ENCODE measurements at regions not wholly inside any gene's neighbourhood (a gene's known extent, or its start where the extent isn't known, plus 50 kb on each side); places are given as distances from the start of the nearest gene placed in this dataset.

- Mint-ChIP-seq H3K27me3 (ENCODE audit: insufficient read depth) (peaks cover 65% of the 10 kb centered on the region), H3K4me1 (ENCODE audit: low read depth) (peaks cover 6% of the 10 kb centered on the region), H3K9me3 (no peaks in the 10 kb centered on the region), H3K27ac (peak overlapping the region; percentile 43), H3K4me3 (no peak overlapping the region), H3K36me3 (ENCODE audit: low read depth) (peaks cover 2% of the 10 kb centered on the region)
- intact Hi-C loops (cut with micrococcal nuclease), result loop anchor here (5.0 kb wide), 1 partner anchor 82 kb away; no protein-coding TSS in a partner anchor
- no peak for DNase-seq (ENCODE audit: low spot score)
Measured at GRCh38 chr15:96409215-96410138, 79.0 kb downstream of the NR2F2 start.

DNA sequence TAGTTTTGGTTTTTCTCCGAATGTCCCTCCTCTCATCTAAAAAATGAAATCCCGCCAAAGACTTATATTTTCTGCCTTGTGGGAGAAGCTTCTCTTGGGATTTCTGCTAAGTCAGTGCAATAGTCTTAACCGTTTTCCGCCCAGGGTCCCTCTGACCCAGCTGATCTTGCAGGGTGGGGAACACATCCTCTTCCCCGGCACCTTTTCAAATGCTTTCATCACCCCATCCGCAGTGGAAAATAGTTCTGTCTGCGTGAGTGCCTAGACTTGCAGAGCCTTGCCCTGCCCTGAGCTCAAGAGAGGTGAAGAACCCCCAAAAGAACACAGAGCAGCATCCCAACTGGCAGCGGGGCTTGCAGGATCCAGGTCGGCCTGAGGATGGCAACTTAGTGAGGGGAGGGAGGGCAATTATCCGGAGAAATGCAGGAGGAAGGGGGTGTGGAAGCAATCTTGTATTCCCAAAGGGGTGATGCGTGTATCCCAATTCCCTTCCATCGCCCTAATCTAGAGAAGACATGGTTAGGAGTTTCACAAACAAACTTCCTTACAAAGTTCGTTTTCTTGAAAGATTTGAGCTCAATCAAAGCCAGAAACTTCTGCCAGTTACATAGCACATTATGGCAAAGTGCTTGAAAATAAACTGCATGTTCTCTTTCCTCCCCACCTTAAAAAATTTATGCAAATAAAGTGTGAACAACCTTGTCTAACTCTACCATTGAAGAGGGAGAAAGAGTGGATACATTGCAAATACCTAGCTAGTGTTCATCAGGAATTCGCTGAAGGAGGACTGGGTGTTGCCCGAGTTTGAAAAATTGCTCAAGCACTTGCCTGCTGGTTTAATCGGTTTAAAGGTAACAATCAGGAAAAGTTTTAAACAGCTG is 79.9 kb downstream of the NR2F2 start:
- peaks cover 2% of the 10 kb centered on the region for H3K36me3 Mint-ChIP-seq (ENCODE audit: low read depth)
- H3K27ac Mint-ChIP-seq, result peak overlapping the region; percentile 43
- peaks cover 6% of the 10 kb centered on the region for H3K4me1 Mint-ChIP-seq (ENCODE audit: low read depth)
- H3K4me3 Mint-ChIP-seq, result no peak overlapping the region
- H3K9me3 Mint-ChIP-seq, result no peaks in the 10 kb centered on the region
- intact Hi-C loops (cut with micrococcal nuclease), result loop anchor here (5.0 kb wide), 1 partner anchor 83 kb away; no protein-coding TSS in a partner anchor
- H3K27me3 Mint-ChIP-seq (ENCODE audit: insufficient read depth), result peaks cover 73% of the 10 kb centered on the region
- no peak for DNase-seq (ENCODE audit: low spot score)

DNA sequence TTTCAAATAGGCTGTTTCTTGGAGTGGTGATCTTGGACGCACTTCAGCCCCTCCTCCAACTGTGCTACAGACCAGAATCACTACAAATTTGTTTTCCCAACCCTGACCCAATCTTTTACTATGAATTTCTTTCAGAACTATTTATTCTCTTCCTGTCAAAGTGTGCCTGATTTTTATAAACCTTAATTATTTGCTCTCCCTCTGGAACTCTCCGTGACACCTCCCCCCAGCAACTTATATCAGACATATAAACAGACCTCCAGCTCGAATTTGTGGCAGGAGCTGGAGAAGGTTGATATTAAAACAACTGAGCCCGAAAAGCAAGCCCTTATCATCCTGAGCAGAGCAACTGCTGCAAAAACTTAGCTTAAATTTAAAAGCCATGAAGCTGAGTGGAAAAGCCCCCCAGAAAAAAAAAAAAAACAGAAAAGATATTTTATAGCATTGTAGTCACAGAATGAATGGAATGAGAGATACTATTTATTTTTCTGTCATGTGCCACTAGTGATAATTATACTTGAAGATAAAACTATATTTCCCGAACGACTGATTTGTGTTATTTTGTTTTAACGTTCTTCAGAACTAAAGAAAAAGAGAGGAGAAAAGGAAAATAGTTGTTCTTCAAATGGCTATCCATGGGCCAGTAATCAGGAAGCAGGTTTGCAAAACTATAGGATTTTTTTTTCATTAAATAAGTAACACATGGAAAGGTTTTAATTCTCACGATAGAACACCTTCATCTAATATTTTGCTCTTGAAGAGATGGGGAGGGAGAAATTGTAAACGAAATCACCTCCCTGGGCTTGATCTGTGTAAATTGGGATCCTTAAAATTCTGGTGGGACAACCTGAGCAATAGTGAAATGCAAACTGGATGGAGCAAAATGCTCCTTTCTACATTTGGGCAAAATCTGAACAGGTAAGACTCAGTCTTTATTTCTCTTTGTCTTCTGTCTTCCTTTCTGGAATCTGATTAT is 80.8 kb downstream of the NR2F2 start:
- Mint-ChIP-seq H3K36me3 (ENCODE audit: low read depth) (peaks cover 2% of the 10 kb centered on the region), H3K4me3 (no peak overlapping the region), H3K27me3 (ENCODE audit: insufficient read depth) (peaks cover 80% of the 10 kb centered on the region), H3K4me1 (ENCODE audit: low read depth) (peaks cover 6% of the 10 kb centered on the region), H3K9me3 (no peaks in the 10 kb centered on the region), H3K27ac (no peak overlapping the region)
- no peak for DNase-seq (ENCODE audit: low spot score)
- intact Hi-C loops (cut with micrococcal nuclease), result loop anchor here (5.0 kb wide), 1 partner anchor 84 kb away; no protein-coding TSS in a partner anchor

GRCh38 chr15:96412045-96412905 is 81.8 kb downstream of the NR2F2 start:
- H3K36me3 Mint-ChIP-seq (ENCODE audit: low read depth), result peaks cover 2% of the 10 kb centered on the region
- no peaks in the 10 kb centered on the region for H3K9me3 Mint-ChIP-seq
- intact Hi-C loops (cut with micrococcal nuclease), result loop anchor here (5.0 kb wide), 1 partner anchor 85 kb away; no protein-coding TSS in a partner anchor
- no peak overlapping the region for H3K27ac Mint-ChIP-seq
- peaks cover 6% of the 10 kb centered on the region for H3K4me1 Mint-ChIP-seq (ENCODE audit: low read depth)
- peaks cover 80% of the 10 kb centered on the region for H3K27me3 Mint-ChIP-seq (ENCODE audit: insufficient read depth)
- DNase-seq (ENCODE audit: low spot score), result no peak
- no peak overlapping the region for H3K4me3 Mint-ChIP-seq

DNA sequence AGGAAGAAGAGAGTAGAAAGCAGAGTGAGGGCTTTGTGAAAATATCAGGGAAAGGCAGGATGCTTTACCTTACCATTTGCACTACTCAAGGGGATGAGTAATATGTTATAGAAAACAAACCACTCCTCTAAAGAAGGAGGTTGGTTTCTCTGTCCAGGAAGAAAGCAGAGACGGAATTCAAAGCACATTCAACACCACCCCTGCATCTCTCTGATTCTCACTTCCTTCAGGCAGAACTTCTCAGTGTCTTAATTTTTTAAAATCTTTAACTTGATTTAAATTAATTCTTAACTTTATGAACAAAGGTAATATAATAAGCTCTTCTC is 82.4 kb downstream of the NR2F2 start:
- no peaks in the 10 kb centered on the region for H3K9me3 Mint-ChIP-seq
- H3K4me3 Mint-ChIP-seq, result no peak overlapping the region
- peaks cover 83% of the 10 kb centered on the region for H3K27me3 Mint-ChIP-seq (ENCODE audit: insufficient read depth)
- no peak for DNase-seq (ENCODE audit: low spot score)
- intact Hi-C loops (cut with micrococcal nuclease), result loop anchor here (5.0 kb wide), 1 partner anchor 86 kb away; no protein-coding TSS in a partner anchor
- H3K36me3 Mint-ChIP-seq (ENCODE audit: low read depth), result peaks cover 2% of the 10 kb centered on the region
- peaks cover 12% of the 10 kb centered on the region for H3K4me1 Mint-ChIP-seq (ENCODE audit: low read depth)
- H3K27ac Mint-ChIP-seq, result no peak overlapping the region

- H3K4me3 Mint-ChIP-seq, result no peak overlapping the region
- peaks cover 12% of the 10 kb centered on the region for H3K4me1 Mint-ChIP-seq (ENCODE audit: low read depth)
- peaks cover 2% of the 10 kb centered on the region for H3K36me3 Mint-ChIP-seq (ENCODE audit: low read depth)
- H3K27ac Mint-ChIP-seq, result no peak overlapping the region
- no peaks in the 10 kb centered on the region for H3K9me3 Mint-ChIP-seq
- intact Hi-C loops (cut with micrococcal nuclease), result loop anchor here (2.0 to 5.0 kb wide), 2 partner anchors 51 to 86 kb away; no protein-coding TSS in a partner anchor
- peaks cover 87% of the 10 kb centered on the region for H3K27me3 Mint-ChIP-seq (ENCODE audit: insufficient read depth)
- DNase-seq (ENCODE audit: low spot score), result no peak
Measured at GRCh38 chr15:96413657-96414056, 83.2 kb downstream of the NR2F2 start.

DNA sequence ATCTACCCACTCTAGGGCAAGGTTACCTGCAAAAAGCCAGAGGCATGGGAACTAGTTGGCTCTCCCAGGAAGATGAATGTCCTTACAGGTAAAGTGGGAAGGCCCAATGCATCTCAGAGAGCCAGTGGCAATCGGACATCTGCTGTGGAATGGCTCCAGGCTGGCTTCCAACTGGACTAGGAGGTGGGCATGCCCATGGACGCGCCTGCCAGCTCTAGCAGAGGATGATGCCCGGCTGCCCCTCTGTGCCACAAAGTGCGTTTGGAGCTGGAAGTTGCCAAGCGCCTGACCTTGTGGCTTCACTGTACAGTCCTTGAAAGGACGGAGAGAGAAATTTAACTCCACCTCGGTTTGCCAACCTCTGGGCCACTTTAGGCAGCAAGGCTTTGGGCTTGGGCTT is 84.4 kb downstream of the NR2F2 start:
- Mint-ChIP-seq H3K36me3 (ENCODE audit: low read depth) (peaks cover 2% of the 10 kb centered on the region), H3K27me3 (ENCODE audit: insufficient read depth) (peaks cover 88% of the 10 kb centered on the region), H3K9me3 (no peaks in the 10 kb centered on the region), H3K4me1 (ENCODE audit: low read depth) (peaks cover 12% of the 10 kb centered on the region), H3K27ac (no peak overlapping the region), H3K4me3 (no peak overlapping the region)
- DNase-seq (ENCODE audit: low spot score), result no peak
- intact Hi-C loops (cut with micrococcal nuclease), result loop anchor here (2.0 to 5.0 kb wide), 2 partner anchors 52 to 88 kb away; no protein-coding TSS in a partner anchor

GRCh38 chr15:96415513-96416217 is 85.2 kb downstream of the NR2F2 start:
- Mint-ChIP-seq H3K4me1 (ENCODE audit: low read depth) (peaks cover 12% of the 10 kb centered on the region), H3K36me3 (ENCODE audit: low read depth) (peaks cover 2% of the 10 kb centered on the region), H3K27ac (no peak overlapping the region), H3K9me3 (no peaks in the 10 kb centered on the region), H3K27me3 (ENCODE audit: insufficient read depth) (peaks cover 80% of the 10 kb centered on the region), H3K4me3 (no peak overlapping the region)
- intact Hi-C loops (cut with micrococcal nuclease), result loop anchor here (2.0 kb wide), 1 partner anchor 53 kb away; no protein-coding TSS in a partner anchor
- no peak for DNase-seq (ENCODE audit: low spot score)

DNA sequence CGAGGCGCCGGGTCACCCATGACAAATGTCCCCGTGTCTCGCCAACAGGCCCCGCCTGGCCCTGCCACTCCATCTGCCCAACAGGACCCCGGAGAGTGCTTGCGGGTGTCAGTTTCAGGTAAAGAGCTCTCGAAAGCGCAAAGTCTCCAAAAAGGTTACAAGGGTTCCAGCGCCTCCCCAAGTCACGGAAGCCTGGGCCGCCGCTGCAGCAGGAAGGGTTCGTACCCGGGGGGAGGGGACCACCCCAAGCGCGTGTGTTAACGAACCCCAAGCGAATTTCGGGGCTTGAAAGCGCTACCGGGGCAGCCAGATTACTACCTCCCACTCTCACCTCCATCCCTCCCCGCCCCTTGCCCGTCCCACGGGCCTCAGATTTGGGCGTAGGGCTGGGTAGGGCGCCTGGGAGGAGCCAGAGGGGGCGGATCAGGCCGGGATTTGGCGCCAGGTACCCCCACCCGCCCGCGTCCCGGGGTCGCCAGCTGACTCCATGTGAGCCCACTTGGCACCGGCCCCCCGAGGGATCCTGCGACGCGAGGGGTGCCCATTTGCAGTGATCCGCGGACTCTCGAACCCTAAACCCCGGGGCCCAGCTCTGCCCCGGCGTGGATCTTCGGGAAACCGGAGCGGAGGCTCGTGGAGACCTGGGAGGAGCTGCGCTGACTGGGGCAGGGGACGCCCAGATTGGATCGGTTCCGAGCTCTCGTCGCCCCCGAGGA is 85.9 kb downstream of the NR2F2 start:
- H3K36me3 Mint-ChIP-seq (ENCODE audit: low read depth), result no peaks in the 10 kb centered on the region
- intact Hi-C loops (cut with micrococcal nuclease), result no loop called here
- no peak overlapping the region for H3K4me3 Mint-ChIP-seq
- H3K27me3 Mint-ChIP-seq (ENCODE audit: insufficient read depth), result peaks cover 78% of the 10 kb centered on the region
- H3K27ac Mint-ChIP-seq, result no peak overlapping the region
- no peaks in the 10 kb centered on the region for H3K9me3 Mint-ChIP-seq
- peaks cover 12% of the 10 kb centered on the region for H3K4me1 Mint-ChIP-seq (ENCODE audit: low read depth)
- DNase-seq (ENCODE audit: low spot score), result no peak

DNA sequence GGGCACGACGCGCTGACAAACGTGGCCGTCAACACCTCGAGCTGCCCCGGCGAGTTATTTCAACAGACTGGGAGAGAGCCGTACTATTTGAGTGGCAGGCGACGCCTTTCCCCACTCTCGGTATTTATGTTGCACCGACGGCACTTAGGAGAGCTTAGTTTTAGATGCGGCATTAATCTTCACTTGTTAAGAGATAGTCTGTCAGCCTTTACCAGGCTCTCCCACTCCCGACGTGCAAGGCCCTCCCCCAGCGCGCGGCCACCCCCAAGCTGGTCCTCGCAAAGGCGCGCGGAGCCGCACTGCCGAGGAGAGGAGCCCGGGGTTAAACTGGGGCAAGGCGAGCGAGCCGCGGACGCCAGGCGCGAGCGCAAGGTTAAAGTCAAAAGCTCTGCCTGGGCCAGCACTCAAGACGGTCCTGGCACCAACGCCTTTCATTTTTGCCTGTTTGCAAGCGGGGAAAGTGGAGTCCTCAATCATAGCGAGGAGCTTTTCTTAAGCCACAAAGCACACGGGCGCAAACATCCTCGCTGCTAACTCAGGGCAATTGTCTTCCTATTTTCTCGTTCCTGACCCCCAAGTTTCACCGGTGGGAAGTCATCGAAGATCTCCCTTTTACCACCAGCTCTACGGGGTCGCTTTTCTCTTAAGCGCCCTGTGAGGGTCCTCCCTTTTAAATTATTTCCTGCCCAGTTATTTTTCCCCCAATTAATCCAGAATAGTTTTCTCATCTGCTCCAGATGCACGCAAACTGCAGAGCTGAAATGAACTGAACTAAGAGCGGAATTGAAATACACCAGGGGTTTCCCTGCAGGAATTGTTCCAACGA is 86.6 kb downstream of the NR2F2 start:
- no peaks in the 10 kb centered on the region for H3K36me3 Mint-ChIP-seq (ENCODE audit: low read depth)
- H3K4me1 Mint-ChIP-seq (ENCODE audit: low read depth), result peaks cover 8% of the 10 kb centered on the region
- DNase-seq (ENCODE audit: low spot score), result no peak
- H3K27me3 Mint-ChIP-seq (ENCODE audit: insufficient read depth), result peaks cover 78% of the 10 kb centered on the region
- intact Hi-C loops (cut with micrococcal nuclease), result no loop called here
- H3K9me3 Mint-ChIP-seq, result no peaks in the 10 kb centered on the region
- peak overlapping the region; percentile 40 for H3K27ac Mint-ChIP-seq
- H3K4me3 Mint-ChIP-seq, result no peak overlapping the region
